ENCODE measurements at regions not wholly inside any gene's neighbourhood (a gene's known extent, or its start where the extent isn't known, plus 50 kb on each side); places are given as distances from the start of the nearest gene placed in this dataset.

- TF ChIP-seq CTCF (conservative IDR thresholded peaks at IDR 0.05; ENCODE audit: low read depth, low read length) = no peak
- no peak for TF ChIP-seq EZH2 (IDR thresholded peaks at IDR 0.05; ENCODE audit: borderline replicate concordance, low read depth, low read length, poor library complexity, severe bottlenecking)
These were observed 362.7 kb upstream of the SUCLG2 start for GRCh38 chr3:68017069-68017468.
